ENCODE measurements at regions not wholly inside any gene's neighbourhood (a gene's known extent, or its start where the extent isn't known, plus 50 kb on each side); places are given as distances from the start of the nearest gene placed in this dataset.

GRCh38 chr18:27649621-27650020, 464.5 kb upstream of the CHST9 start:
- in situ Hi-C loops (cut with HindIII; ENCODE audit: low sequenced_read_pairs) = no loop called here

GRCh38 chr18:27645929-27646328, 460.8 kb upstream of the CHST9 start:
- in situ Hi-C loops (cut with HindIII; ENCODE audit: low sequenced_read_pairs) = no loop called here

- in situ Hi-C loops (cut with HindIII; ENCODE audit: low sequenced_read_pairs) = no loop called here
These were observed 451.5 kb upstream of the CHST9 start for GRCh38 chr18:27636576-27637085.

DNA sequence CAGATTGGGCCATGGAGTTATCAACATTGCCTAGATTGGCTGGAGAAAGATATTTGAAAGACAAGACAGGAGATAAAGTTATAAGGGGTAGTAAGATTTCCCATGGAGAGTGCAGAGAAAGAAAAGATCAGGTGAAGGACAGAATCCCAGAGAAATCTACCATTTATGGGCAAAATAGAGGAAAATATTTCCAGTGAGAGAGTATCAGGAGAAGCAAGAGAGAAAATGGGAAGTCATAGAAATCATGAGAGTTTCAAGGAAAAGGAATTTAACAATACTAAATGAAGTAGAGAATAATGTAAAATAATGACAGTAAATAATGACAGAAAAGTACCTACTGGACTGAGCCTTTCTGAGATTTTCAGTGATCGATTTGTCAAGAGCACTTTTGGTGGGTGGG, 447.6 kb upstream of the CHST9 start:
- in situ Hi-C loops (cut with HindIII; ENCODE audit: low sequenced_read_pairs) = no loop called here

DNA sequence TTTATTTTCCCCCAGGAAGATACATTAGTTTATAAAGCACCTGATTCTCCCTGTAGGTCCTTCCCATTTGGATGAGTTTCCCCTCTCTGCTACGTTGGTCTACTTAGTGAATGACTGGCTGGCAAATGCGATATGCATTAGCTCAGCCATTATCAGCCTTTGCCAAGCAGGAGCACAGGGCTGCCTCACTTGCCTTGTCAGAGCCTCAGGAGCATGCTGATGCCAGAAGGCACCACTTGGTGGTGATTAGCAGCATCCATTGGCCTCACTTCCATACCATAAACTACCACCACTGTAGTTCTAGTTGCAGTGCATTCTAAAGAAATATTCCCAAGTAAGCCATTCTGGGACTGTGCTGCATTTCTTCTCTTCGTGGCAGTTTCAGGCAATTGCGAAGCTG, 442.8 kb upstream of the CHST9 start:
- in situ Hi-C loops (cut with HindIII; ENCODE audit: low sequenced_read_pairs) = no loop called here

- in situ Hi-C loops (cut with HindIII; ENCODE audit: low sequenced_read_pairs) = no loop called here
These were observed 436.3 kb upstream of the CHST9 start for GRCh38 chr18:27621236-27621890.

DNA sequence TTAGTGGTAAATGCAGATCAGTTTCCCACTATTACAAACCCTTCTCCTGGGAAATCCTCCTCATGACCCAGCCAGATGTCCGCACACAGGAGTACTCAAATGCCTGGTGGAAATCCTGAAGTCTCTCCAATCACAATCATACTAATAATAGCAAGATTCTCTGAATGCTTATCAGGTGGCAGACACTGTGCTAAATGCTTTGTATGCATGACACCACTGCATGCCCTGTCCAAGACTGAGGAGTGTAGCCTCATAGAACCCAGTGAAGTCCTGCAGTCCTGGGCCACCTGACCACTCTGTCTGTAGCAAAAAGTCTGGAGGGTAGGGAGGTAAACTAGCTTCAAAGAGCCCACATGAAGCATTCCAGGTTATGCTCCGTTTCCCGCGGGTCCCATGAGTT, 434.8 kb upstream of the CHST9 start:
- in situ Hi-C loops (cut with HindIII; ENCODE audit: low sequenced_read_pairs) = no loop called here

- in situ Hi-C loops (cut with HindIII; ENCODE audit: low sequenced_read_pairs) = no loop called here
These were observed 434.1 kb upstream of the CHST9 start for GRCh38 chr18:27619090-27619772.

DNA sequence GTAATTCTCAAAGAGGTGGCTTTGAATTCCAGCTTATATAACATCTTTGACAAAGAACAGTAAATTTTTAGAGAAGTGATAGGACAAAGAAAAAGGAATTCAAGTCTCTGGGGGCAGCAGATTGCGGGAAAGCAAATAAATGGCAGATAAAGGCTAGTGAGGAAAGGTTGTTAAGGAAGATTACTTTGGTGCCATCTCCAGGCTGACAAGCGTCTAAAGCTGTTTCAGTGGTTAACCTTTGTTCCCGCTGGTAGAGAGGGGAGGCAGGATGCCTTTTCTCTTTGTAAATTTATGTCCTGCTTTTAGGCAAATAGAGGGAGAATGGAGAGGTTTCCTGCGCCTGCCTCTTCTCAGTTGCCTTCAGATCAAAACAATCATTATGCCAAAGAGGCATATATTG, 431.2 kb upstream of the CHST9 start:
- in situ Hi-C loops (cut with HindIII; ENCODE audit: low sequenced_read_pairs) = no loop called here

DNA sequence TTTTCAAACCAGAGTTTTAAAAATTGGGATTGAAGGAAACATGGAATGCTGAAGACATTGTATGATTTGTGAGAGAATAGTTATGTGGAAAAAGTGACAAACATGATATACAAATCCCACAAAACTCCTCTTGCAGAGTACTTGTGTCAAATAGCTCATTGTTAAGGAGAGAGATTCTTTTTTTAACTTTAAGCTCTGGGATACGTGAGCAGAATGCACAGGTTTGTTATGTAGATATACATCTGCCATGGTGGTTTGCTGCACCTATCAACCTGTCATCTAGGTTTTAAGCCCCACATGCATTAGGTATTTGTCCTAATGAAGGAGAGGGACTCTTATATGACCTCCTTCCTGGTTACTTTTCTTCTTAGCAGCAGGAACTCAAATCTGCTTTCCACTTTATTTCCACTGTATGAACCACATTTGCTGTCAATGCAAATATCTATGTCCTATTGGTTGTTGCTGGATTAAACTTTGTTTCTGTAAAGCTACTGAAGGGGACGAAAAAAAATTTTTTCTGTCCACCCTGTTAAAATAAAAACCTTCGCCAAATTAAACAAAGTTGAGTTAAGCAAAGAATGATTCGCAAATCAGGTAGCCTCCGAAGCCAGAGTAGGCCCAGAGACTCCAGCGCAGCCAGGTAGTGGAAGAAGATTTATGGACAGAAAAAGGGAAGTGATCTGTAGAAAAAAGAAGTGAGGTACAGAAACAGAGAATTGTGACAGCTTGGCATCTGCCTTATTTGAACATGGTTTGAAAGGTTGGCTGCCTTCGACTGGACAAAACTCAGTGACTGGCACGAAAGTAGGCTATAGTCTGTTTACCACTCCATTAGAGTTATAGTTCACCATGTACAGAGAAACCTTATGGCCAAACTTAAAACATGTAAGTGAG, 430.1 kb upstream of the CHST9 start:
- in situ Hi-C loops (cut with HindIII; ENCODE audit: low sequenced_read_pairs) = no loop called here

GRCh38 chr18:27609221-27609620, 424.1 kb upstream of the CHST9 start:
- in situ Hi-C loops (cut with HindIII; ENCODE audit: low sequenced_read_pairs) = no loop called here

GRCh38 chr18:27608742-27609141, 423.6 kb upstream of the CHST9 start:
- in situ Hi-C loops (cut with HindIII; ENCODE audit: low sequenced_read_pairs) = no loop called here

- in situ Hi-C loops (cut with HindIII; ENCODE audit: low sequenced_read_pairs) = no loop called here
These were observed 423.1 kb upstream of the CHST9 start for GRCh38 chr18:27608174-27608573.

DNA sequence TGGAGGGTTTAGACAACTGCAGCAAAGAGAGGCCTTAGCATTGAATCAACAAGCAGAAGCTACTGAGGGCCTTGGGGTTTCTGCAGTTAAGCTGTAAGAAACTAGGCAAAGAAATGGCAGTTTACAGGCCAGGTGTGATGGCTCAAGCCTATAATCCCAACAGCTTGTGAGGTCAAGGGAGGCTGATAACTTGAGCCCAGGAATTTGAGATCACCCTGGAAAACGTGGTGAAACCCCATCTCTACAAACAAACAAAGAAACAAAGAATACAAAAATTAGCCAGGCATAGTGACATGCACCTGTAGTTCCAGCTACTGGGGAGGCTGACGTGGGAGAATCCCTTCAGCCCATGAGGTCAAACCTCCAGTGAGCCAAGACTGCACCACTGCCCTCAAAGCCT, 421.6 kb upstream of the CHST9 start:
- in situ Hi-C loops (cut with HindIII; ENCODE audit: low sequenced_read_pairs) = no loop called here

GRCh38 chr18:27605107-27605834, 420.2 kb upstream of the CHST9 start:
- in situ Hi-C loops (cut with HindIII; ENCODE audit: low sequenced_read_pairs) = no loop called here

DNA sequence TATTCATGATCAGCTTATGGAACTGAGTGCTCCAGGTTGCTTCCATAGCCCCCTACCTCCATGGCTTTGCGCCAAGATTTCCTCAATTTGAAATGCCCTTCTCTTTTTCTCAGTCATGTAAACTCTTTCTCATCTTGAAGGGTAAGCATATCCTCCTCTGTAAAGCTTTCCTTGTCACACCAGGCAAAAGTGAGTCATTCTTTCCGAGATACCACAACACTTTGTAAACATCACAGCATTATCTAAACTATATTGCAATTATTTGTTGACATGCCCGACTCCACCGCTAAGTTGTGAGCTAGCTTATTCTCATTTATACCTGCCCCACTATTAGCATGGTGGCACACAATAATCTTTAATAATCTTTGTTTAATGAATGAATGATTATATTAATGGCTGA, 419.5 kb upstream of the CHST9 start:
- in situ Hi-C loops (cut with HindIII; ENCODE audit: low sequenced_read_pairs) = no loop called here

GRCh38 chr18:27602092-27602491, 417.0 kb upstream of the CHST9 start:
- in situ Hi-C loops (cut with HindIII; ENCODE audit: low sequenced_read_pairs) = no loop called here

- in situ Hi-C loops (cut with HindIII; ENCODE audit: low sequenced_read_pairs) = no loop called here
These were observed 415.1 kb upstream of the CHST9 start for GRCh38 chr18:27600245-27600644.

DNA sequence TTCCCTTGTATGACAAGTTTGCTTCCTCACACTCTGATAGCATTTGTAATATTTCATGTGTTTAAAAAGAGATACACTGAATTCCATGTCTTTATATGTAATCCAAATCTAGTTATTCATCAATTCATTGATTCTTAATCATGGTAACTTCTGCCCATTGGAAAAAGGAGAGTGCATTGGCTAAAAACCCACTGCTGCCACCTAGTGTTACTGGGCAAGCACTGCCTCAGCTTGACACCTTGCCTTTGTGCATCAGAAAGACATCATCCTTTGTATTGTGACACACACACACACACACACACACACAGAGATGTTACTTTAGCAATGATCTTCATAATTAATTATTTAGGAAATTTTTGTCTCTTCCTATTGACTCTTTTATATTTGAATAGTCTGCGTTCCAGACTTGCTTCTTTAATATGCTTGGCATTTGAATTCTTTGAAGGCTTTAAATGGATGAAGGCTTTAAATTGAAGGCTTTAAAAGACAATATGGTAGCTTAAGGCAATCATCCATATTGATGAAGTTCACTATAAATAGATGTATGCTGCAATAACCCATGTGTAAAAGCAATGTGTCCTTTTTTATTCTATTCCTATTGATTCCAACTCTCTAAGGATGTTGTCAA, 414.2 kb upstream of the CHST9 start:
- in situ Hi-C loops (cut with HindIII; ENCODE audit: low sequenced_read_pairs) = no loop called here

- in situ Hi-C loops (cut with HindIII; ENCODE audit: low sequenced_read_pairs) = no loop called here
These were observed 410.2 kb upstream of the CHST9 start for GRCh38 chr18:27595113-27595838.

Data from endothelial cell of hepatic sinusoid (primary cell).